Vagina (tissue), 2 donors: ENCODE measurements at regions not wholly inside any gene's neighbourhood (a gene's known extent, or its start where the extent isn't known, plus 50 kb on each side); places are given as distances from the start of the nearest gene placed in this dataset.

Experiments used
- POLR2A ChIP-seq, 2 donors: fragments of 450-650 bp; IDR thresholded peaks; one replicate each; pipeline ENCODE4 v1.6.1; 2017; ENCODE audit warnings: antibody characterized with exemption in 2 of 2, mild to moderate bottlenecking in 2 of 2, moderate library complexity in 2 of 2
- TF ChIP-seq, protein P1 (sequence below), 3 experiments: fragments of 450-650 bp in 2 of 3; fragments of 200-600 bp in 1 of 3; sonication (generic) in 1 of 3; IDR thresholded peaks; one replicate each; pipeline ENCODE4 v1.5.1; 2017 to 2019; ENCODE audit warnings: antibody characterized with exemption in 3 of 3, mild to moderate bottlenecking in 2 of 3, moderate library complexity in 2 of 3

DNA sequence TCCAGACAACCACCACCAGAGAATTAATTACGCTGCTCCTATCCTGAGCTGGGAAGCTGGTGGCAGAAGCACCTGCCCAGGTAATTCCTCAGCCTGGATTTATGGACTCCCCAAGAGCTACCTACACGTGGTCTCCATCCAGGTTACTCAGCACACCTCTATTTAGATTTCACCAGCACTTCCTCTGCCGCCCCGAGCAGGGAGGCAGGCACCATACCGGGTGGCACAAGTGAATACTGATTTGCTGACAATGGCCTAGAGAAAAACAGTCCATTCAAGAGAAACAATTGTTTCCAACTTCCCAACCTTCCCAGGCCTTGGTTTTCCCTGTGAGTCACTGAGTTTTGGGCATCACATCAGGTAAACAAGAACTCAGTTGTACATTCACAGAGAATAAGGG is 134.3 kb downstream of the MATN1 start:
- TF ChIP-seq POLR2A (IDR thresholded peaks at IDR 0.05): no peak
- TF ChIP-seq, protein P1, sequence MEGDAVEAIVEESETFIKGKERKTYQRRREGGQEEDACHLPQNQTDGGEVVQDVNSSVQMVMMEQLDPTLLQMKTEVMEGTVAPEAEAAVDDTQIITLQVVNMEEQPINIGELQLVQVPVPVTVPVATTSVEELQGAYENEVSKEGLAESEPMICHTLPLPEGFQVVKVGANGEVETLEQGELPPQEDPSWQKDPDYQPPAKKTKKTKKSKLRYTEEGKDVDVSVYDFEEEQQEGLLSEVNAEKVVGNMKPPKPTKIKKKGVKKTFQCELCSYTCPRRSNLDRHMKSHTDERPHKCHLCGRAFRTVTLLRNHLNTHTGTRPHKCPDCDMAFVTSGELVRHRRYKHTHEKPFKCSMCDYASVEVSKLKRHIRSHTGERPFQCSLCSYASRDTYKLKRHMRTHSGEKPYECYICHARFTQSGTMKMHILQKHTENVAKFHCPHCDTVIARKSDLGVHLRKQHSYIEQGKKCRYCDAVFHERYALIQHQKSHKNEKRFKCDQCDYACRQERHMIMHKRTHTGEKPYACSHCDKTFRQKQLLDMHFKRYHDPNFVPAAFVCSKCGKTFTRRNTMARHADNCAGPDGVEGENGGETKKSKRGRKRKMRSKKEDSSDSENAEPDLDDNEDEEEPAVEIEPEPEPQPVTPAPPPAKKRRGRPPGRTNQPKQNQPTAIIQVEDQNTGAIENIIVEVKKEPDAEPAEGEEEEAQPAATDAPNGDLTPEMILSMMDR (IDR thresholded peaks at IDR 0.05): no peak
